IPS-15b (cell line): ENCODE measurements at regions not wholly inside any gene's neighbourhood (a gene's known extent, or its start where the extent isn't known, plus 50 kb on each side); places are given as distances from the start of the nearest gene placed in this dataset.

Experiments
- H3K27me3 ChIP-seq: one replicate; pipeline ENCODE4 v1.6.1; 2013; ENCODE audit warnings: low read length; ENCODE audit not compliant: control insufficient read depth, insufficient read depth
- H3K36me3 ChIP-seq: one replicate; pipeline ENCODE4 v1.6.1; 2013; ENCODE audit warnings: low read length; ENCODE audit not compliant: control insufficient read depth, insufficient read depth
- H3K4me1 ChIP-seq: one replicate; pipeline ENCODE4 v1.6.1; 2013; ENCODE audit warnings: mild to moderate bottlenecking, low read length; ENCODE audit not compliant: control insufficient read depth, insufficient read depth
- H3K4me3 ChIP-seq: one replicate; pipeline ENCODE4 v1.5.1; 2013; ENCODE audit warnings: low read depth, low read length
- H3K9ac ChIP-seq: one replicate; pipeline ENCODE4 v1.6.1; 2013; ENCODE audit warnings: low read depth, mild to moderate bottlenecking, low read length
- H3K9me3 ChIP-seq: one replicate; pipeline ENCODE4 v1.6.1; 2013; ENCODE audit warnings: mild to moderate bottlenecking, low read length; ENCODE audit not compliant: control insufficient read depth, insufficient read depth

DNA sequence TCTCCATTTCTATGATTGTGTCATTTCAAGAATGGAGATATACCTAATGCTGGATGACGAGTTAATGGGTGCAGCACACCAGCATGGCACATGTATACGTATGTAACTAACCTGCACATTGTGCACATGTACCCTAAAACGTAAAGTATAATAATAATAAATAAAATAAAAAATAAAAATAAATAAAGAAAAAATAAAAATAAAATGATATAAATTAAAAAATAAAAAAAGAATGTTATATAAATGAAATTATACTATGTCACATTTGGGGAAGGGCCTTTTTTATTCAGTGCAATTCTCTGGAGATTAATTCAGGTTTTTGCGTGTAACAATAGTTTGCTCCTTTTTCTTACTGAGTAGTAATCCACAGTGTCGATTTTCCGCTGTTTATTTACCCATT is 763.5 kb upstream of the POU3F3 start:
- Histone ChIP-seq H3K4me3 (no peak overlapping the region), H3K27me3 (no peaks in the 10 kb centered on the region), H3K36me3 (no peaks in the 10 kb centered on the region), H3K4me1 (peaks cover 2% of the 10 kb centered on the region), H3K9ac (no peak overlapping the region), H3K9me3 (no peaks in the 10 kb centered on the region)

DNA sequence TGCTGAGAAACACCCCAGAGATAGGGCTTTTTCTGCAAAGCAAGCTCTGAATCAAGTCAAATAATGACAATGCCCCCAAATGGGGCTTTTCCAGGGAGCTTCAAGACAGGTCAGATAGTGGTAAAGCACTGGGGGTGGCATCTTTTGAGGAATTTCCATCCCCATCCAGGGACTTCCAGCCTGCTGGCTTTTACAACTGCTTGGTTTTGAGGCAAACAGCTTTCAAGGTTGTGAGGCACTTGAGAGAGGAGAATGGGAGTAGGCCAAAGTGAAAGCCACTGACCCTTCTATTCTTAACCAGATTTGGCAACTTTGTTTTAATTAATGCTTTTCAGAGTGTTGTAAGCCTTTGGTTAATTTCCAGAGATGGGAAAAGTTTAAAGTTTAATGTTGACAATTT is 762.0 kb upstream of the POU3F3 start:
- Histone ChIP-seq H3K4me3 (no peak overlapping the region), H3K4me1 (peaks cover 2% of the 10 kb centered on the region)

DNA sequence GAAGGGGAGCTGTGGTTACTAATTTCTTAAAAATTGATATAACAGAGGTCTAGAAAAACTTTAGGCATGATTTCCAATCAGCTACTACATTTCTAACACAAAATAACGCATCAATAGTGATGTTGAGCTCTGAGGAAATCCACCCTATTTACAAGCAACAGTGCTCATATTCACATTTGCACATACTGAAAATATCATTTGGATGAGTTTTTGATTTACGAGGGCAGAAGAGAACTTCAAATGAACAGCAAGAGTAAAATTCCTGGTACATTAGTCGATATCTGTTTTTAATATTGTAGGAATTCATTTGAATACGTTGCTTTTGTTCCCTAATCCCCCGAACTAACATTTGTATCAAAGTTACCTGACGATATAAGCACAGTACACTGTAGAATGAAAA is 761.0 kb upstream of the POU3F3 start:
- no peak overlapping the region for H3K9ac ChIP-seq
- no peak overlapping the region for H3K4me3 ChIP-seq
- no peaks in the 10 kb centered on the region for H3K27me3 ChIP-seq
- peaks cover 2% of the 10 kb centered on the region for H3K4me1 ChIP-seq
- no peaks in the 10 kb centered on the region for H3K9me3 ChIP-seq
- H3K36me3 ChIP-seq, result no peaks in the 10 kb centered on the region

More for the DNA sequence above, 762.0 kb upstream of the POU3F3 start:
- Histone ChIP-seq H3K9ac (no peak overlapping the region), H3K36me3 (no peaks in the 10 kb centered on the region), H3K27me3 (no peaks in the 10 kb centered on the region), H3K9me3 (no peaks in the 10 kb centered on the region)

DNA sequence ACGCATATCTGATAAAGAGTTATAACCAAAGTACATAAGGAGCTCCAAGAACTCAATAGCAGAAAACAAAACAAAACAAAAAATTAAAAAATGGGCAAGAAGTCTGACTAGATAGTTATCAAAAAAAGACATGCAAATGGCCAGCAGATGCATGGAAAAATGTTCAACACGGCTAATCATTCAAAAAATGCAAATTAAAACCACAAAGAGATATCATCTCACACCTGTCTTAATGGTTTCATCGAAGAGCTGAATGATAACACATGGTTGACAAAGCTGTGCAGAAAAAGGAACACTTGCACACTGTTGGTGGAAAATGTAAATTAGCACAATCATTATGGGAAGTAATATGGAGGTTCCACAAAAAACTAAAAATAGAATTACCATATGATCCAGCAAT is 751.3 kb upstream of the POU3F3 start:
- Histone ChIP-seq H3K27me3 (no peaks in the 10 kb centered on the region), H3K9me3 (no peaks in the 10 kb centered on the region), H3K4me3 (no peak overlapping the region), H3K9ac (no peak overlapping the region), H3K36me3 (no peaks in the 10 kb centered on the region), H3K4me1 (no peaks in the 10 kb centered on the region)

DNA sequence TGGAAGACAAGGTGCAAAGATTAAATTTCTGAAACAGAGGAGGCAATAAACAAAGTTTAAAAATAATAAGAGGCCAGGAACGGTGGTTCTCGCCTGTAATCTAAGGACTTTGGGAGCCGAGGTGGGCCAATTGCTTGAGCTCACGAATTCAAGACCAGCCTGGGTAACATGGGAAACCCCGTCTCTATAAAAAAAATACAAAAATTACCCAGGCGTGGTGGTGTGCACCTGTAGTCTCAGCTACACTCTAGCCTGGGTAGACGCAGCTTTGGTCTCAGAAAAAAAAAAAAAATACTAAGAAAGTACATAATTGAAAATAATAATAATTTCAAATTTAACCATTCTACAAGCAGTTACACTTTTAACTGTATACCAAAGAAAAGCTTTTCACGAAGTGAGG is 744.6 kb upstream of the POU3F3 start:
- Histone ChIP-seq H3K4me1 (no peaks in the 10 kb centered on the region), H3K36me3 (no peaks in the 10 kb centered on the region), H3K9ac (no peak overlapping the region), H3K9me3 (no peaks in the 10 kb centered on the region), H3K4me3 (no peak overlapping the region), H3K27me3 (no peaks in the 10 kb centered on the region)

DNA sequence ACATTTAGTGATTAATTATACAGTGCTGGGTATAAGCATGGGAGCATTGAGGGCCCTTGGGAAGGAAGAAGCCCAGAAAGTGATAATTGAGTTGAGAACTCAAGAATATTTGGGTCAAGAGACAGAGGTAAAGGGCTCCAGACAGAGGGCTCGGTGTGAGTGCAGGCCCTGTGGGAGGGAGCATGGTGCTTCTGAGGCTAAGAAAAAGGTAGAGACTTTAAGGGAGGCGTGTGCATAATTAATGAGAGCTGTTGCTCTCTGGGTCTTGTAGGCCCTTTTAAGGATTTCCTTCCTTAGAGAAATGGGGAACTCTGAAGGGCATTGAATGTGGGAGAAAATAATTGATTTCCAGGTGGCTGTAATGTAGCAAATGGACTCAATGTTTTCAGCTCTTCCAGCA is 735.0 kb upstream of the POU3F3 start:
- Histone ChIP-seq H3K4me1 (no peaks in the 10 kb centered on the region), H3K4me3 (no peak overlapping the region), H3K9ac (no peak overlapping the region)

DNA sequence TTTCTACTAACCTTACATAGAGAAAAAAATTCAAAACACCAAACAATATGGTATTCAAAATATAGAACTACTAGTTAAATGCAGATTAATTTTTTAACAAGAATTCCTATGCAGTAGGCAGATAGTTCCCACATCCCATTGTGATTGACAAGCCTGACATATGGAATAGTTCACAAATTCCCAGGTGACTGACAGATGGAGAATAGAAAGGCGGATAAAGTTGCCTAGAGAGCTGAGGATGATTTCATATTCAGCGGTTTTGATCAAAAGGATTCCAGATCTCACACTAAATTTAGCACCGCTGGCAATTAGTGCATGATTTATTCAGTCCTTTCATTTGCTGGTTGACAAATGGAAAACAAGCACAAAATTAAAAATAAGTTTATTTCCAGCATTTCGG is 733.7 kb upstream of the POU3F3 start:
- Histone ChIP-seq H3K4me1 (no peaks in the 10 kb centered on the region), H3K27me3 (no peaks in the 10 kb centered on the region), H3K36me3 (no peaks in the 10 kb centered on the region), H3K4me3 (no peak overlapping the region), H3K9ac (no peak overlapping the region), H3K9me3 (no peaks in the 10 kb centered on the region)

More for the DNA sequence above, 735.0 kb upstream of the POU3F3 start:
- no peaks in the 10 kb centered on the region for H3K27me3 ChIP-seq
- H3K9me3 ChIP-seq, result no peaks in the 10 kb centered on the region
- no peaks in the 10 kb centered on the region for H3K36me3 ChIP-seq

DNA sequence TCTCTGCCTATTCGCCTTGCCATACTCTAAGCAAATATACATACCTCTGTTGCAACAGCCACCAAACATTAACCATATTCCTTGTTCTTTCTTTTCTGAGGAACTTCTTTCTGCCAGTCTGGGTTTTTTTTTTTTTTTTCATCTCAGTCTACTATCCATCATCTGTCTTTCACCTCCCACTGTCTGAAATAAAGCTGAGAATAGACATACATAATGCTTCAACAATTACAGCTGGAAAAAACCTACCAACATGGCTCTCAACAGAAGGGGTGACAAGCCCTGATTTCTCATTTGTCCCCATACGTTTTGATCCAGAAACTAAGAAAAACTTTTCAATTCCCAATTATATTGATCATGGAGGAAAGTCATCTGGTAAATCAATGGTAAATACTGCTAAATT is 728.8 kb upstream of the POU3F3 start:
- no peaks in the 10 kb centered on the region for H3K9me3 ChIP-seq
- H3K4me3 ChIP-seq, result no peak overlapping the region
- no peaks in the 10 kb centered on the region for H3K4me1 ChIP-seq
- no peaks in the 10 kb centered on the region for H3K27me3 ChIP-seq
- H3K36me3 ChIP-seq, result no peaks in the 10 kb centered on the region
- no peak overlapping the region for H3K9ac ChIP-seq

DNA sequence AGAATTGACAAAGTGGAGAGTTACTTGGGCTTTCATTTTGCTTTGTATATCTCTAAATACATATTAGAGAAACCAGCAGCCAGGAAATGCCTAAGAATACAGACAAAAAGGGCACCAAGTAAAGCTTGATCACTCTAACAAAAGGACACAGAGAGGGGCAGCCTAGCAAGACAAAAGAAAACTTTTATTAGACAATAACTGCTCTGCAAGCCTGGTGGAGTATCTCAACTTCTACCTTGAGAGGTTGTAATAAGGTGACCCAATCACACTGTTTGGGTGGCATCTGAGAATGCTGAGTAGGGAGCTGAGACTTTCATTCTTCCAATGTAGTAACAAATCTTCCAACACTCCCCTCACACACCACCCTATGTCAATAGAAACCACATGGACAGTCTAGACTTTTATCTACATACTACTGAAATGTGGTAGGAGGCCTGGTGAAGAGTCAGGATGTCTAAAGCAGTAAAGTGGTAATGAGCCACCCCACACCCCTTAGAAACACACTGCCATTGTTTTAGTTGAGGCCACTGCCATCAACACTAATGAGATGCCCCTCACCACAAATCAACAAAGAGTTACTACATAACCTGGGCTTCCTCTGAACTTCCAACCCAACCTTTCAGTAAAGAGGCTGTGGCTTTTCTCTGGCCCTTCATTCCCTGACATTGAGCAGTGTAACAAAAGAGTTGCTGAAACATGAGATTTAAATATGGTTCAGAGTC is 726.7 kb upstream of the POU3F3 start:
- H3K9me3 ChIP-seq, result no peaks in the 10 kb centered on the region
- H3K4me1 ChIP-seq, result no peaks in the 10 kb centered on the region
- H3K9ac ChIP-seq, result no peak overlapping the region
- no peak overlapping the region for H3K4me3 ChIP-seq
- H3K27me3 ChIP-seq, result no peaks in the 10 kb centered on the region
- no peaks in the 10 kb centered on the region for H3K36me3 ChIP-seq

DNA sequence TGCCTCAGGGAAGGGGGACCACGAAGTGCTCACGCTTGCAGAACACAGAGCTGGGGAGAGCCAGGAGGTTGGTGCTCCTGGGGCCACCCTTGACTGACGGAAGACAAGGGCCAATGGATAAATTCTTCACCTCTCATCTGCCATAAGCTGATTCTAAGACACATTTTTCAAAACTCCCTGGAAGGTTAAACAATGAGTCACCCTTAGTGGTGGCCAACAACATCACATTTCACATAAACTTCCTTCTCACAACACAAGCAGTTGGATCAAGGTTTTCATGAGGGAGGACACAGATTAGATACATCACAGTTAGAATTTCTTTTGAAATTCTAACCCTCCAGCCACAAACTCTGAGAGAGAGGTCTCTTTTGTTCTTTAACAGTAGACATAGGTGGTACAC is 713.6 kb upstream of the POU3F3 start:
- no peaks in the 10 kb centered on the region for H3K36me3 ChIP-seq
- no peak overlapping the region for H3K4me3 ChIP-seq
- no peaks in the 10 kb centered on the region for H3K4me1 ChIP-seq
- H3K9ac ChIP-seq, result no peak overlapping the region
- no peaks in the 10 kb centered on the region for H3K27me3 ChIP-seq
- H3K9me3 ChIP-seq, result no peaks in the 10 kb centered on the region

DNA sequence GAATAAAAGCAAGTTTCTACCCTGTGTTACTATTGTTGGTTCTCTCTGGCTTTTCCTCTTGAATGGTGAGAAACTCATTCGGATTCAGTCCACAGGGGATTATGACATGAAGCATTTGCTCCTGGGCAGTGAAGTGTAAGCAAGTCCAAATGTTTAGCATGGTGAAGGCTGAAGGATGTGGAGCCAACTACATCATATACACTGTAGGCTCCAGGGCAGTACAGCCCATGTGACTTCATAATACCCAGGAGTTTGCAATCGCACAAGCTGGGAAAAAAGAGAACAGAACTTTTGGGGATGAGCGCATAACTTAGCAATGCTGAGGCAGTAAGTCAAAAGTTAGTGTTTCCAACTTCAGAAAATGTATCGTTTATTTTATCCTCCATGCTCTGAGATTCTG is 695.7 kb upstream of the POU3F3 start:
- H3K4me3 ChIP-seq, result no peak overlapping the region
- no peak overlapping the region for H3K9ac ChIP-seq
- H3K27me3 ChIP-seq, result no peaks in the 10 kb centered on the region
- no peaks in the 10 kb centered on the region for H3K36me3 ChIP-seq
- H3K9me3 ChIP-seq, result no peaks in the 10 kb centered on the region
- H3K4me1 ChIP-seq, result no peaks in the 10 kb centered on the region

DNA sequence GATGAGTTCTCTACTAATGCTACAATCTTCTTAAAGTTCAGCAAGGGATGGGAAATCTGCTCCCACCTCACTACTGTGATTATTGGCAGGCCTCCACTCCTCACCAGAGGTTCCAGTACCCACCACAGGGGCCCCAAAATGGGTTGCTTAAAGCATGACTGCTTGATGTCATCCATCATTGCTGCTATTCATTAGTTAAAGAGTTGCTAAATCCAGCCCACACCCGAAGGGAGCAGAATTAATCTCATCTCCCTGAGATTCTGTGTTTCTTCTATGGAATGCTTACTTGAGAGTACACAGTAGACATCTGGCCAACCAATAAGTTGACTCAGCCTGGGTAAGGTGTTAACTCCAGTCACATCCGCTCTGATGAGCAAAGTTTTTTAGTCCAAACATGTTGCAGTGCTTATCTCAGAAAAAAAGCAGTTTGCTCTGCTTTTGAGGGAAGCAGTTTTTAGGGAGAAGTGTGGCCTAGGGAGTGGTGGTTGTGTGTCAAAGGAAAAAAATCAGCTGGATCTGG is 690.2 kb upstream of the POU3F3 start:
- H3K4me3 ChIP-seq, result no peak overlapping the region
- no peaks in the 10 kb centered on the region for H3K9me3 ChIP-seq
- H3K36me3 ChIP-seq, result no peaks in the 10 kb centered on the region
- H3K27me3 ChIP-seq, result no peaks in the 10 kb centered on the region
- H3K4me1 ChIP-seq, result no peaks in the 10 kb centered on the region
- no peak overlapping the region for H3K9ac ChIP-seq
